NB4 (cell line): ENCODE measurements at regions not wholly inside any gene's neighbourhood (a gene's known extent, or its start where the extent isn't known, plus 50 kb on each side); places are given as distances from the start of the nearest gene placed in this dataset.
"Not testable (repeated sequence)": the region's sequence is repeated elsewhere in the genome, so short reads cannot be mapped to it uniquely, and the experiment has no call there.

Experiments used
- MYC ChIP-seq: IDR thresholded peaks from 2 replicates; pipeline ENCODE4 v1.6.1; 2011; ENCODE audit warnings: low read depth, low read length
- POLR2A ChIP-seq: IDR thresholded peaks from 2 replicates; pipeline ENCODE4 v1.6.1; 2011; ENCODE audit warnings: mild to moderate bottlenecking; ENCODE audit not compliant: insufficient read length; ENCODE audit errors: extremely low read depth
- TF ChIP-seq, protein P1 (sequence below): IDR thresholded peaks from one replicate; pipeline ENCODE4 v1.5.1; 2012; ENCODE audit warnings: low read depth, low read length

DNA sequence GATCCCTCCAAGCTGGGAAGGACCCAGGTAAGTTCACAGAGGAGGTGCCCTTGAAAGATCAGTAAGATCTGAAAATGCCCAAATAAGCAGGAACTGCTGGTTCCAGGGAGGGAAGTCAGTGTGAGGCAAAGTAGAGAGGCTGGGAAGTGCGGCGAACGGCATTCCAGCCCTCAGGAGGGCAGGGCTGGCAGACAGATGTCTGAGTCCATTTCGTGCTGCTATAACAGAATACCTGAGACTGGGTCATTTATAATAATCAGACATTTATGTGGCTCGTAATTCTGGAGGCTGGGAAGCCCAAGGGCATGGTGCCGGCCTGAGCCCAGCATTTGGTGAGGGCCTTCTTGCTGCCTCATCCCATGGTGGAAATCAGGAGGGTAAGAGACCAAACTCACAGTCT, 105.1 kb downstream of the TNFRSF13B start:
- TF ChIP-seq, protein P1, sequence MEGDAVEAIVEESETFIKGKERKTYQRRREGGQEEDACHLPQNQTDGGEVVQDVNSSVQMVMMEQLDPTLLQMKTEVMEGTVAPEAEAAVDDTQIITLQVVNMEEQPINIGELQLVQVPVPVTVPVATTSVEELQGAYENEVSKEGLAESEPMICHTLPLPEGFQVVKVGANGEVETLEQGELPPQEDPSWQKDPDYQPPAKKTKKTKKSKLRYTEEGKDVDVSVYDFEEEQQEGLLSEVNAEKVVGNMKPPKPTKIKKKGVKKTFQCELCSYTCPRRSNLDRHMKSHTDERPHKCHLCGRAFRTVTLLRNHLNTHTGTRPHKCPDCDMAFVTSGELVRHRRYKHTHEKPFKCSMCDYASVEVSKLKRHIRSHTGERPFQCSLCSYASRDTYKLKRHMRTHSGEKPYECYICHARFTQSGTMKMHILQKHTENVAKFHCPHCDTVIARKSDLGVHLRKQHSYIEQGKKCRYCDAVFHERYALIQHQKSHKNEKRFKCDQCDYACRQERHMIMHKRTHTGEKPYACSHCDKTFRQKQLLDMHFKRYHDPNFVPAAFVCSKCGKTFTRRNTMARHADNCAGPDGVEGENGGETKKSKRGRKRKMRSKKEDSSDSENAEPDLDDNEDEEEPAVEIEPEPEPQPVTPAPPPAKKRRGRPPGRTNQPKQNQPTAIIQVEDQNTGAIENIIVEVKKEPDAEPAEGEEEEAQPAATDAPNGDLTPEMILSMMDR, result not testable (repeated sequence)
- not testable (repeated sequence) for TF ChIP-seq POLR2A, MYC
